PC-9 (cell line): ENCODE measurements at regions not wholly inside any gene's neighbourhood (a gene's known extent, or its start where the extent isn't known, plus 50 kb on each side); places are given as distances from the start of the nearest gene placed in this dataset.

ENCODE experiments used
- CTCF ChIP-seq: fragments of 200-600 bp; sonication (generic); conservative IDR thresholded peaks from 2 replicates; pipeline ENCODE4 v1.6.1; 2017; ENCODE audit warnings: mixed run types, antibody characterized with exemption, mild to moderate bottlenecking, moderate library complexity
- EZH2 ChIP-seq: fragments of 200-600 bp; sonication (generic); IDR thresholded peaks from 2 replicates; pipeline ENCODE4 v1.8.0; 2017; ENCODE audit warnings: antibody characterized with exemption, low read depth

DNA sequence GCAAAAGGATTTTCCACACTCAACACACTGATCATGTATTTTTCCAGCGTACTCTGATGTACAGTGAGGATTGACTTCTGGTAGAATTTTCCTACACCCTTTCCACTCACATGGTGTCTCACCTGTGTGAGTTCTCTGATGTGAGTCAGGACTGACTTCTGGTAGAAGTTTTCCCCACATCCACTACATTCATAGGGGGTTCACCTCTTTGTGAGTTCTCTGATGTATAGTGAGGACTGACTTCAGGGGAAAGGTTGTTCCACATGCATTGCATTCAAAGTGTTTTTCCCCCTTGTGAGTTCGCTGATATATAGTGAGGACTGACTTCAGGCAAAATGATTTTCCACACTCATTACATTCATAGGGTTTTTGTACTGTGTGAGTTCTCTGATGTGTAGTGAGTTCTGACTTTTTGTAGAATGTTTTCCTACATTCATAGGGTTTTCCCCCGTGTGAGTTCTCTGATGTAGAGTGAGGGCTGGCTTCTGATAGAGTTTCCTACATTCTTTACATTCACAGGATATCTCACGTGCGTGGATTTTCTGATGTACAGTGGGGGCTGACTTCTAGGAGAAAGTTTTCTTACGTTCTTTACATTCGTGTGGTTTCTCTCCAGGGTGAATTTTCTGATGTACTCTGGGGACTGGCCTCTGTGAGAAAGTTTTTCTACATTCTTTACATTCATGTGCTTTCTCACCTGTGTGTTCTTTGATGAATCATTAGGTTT, 146.5 kb downstream of the GLRX3 start:
- no peak for TF ChIP-seq CTCF
- no peak for TF ChIP-seq EZH2
